Testis (tissue), 2 donors: ENCODE measurements at regions not wholly inside any gene's neighbourhood (a gene's known extent, or its start where the extent isn't known, plus 50 kb on each side); places are given as distances from the start of the nearest gene placed in this dataset.

Experiments used
- CTCF ChIP-seq, 3 experiments: fragments of 450-650 bp in 2 of 3; fragments of 200-600 bp in 1 of 3; sonication (generic) in 1 of 3; IDR thresholded peaks; one replicate each; pipeline ENCODE4 v1.5.1; 2016 to 2019; ENCODE audit warnings: antibody characterized with exemption in 3 of 3, mild to moderate bottlenecking in 2 of 3, moderate library complexity in 1 of 3
- POLR2A ChIP-seq: fragments of 450-650 bp; IDR thresholded peaks from one replicate; pipeline ENCODE4 v1.6.1; 2017; ENCODE audit warnings: antibody characterized with exemption, mild to moderate bottlenecking, moderate library complexity

GRCh38 chr2:122993592-122993991, 1031.5 kb upstream of the CNTNAP5 start:
- TF ChIP-seq CTCF (IDR thresholded peaks at IDR 0.05) (no peak), POLR2A (no peak)
